Nephron (organoid): ENCODE measurements at regions not wholly inside any gene's neighbourhood (a gene's known extent, or its start where the extent isn't known, plus 50 kb on each side); places are given as distances from the start of the nearest gene placed in this dataset.

Experiments
- H3K27ac Mint-ChIP-seq, 3 experiments: 2 replicates each; pipeline ENCODE4 v1.8.0; 2020; ENCODE audit warnings: mixed read lengths in 3 of 3, mild to moderate bottlenecking in 2 of 3, moderate library complexity in 1 of 3
- H3K27me3 Mint-ChIP-seq: 2 replicates; pipeline ENCODE4 v1.8.0; 2021; ENCODE audit warnings: low read depth, mild to moderate bottlenecking, moderate library complexity, mixed read lengths
- H3K36me3 Mint-ChIP-seq: 2 replicates; pipeline ENCODE4 v1.8.0; 2020; ENCODE audit warnings: low read depth, mixed read lengths
- H3K4me1 Mint-ChIP-seq: 2 replicates; pipeline ENCODE4 v1.8.0; 2020; ENCODE audit warnings: mixed read lengths
- H3K4me3 Mint-ChIP-seq, 3 experiments: 2 replicates each; pipeline ENCODE4 v1.8.0; 2020; ENCODE audit warnings: mild to moderate bottlenecking in 3 of 3, mixed read lengths in 3 of 3, moderate library complexity in 2 of 3
- H3K9me3 Mint-ChIP-seq: 2 replicates; pipeline ENCODE4 v1.8.0; 2020; ENCODE audit warnings: mixed read lengths
- CTCF ChIP-seq, 3 experiments: fragments of 200-600 bp; sonication (generic); IDR thresholded peaks; one replicate each; pipeline ENCODE4 v1.5.0; 2021; ENCODE audit warnings: antibody characterized with exemption in 3 of 3; ENCODE audit not compliant: unreplicated experiment in 3 of 3

- peaks cover 6% of the 10 kb centered on the region for H3K9me3 Mint-ChIP-seq
- TF ChIP-seq CTCF (IDR thresholded peaks at IDR 0.05; ENCODE audit: unreplicated experiment in 3 of 3) = no peak
Observed at GRCh38 chr16:66170989-66171388, 195.5 kb upstream of the CDH5 start.

GRCh38 chr16:66169817-66170216 is 196.7 kb upstream of the CDH5 start:
- Mint-ChIP-seq H3K27ac (peak overlapping the region in 1 of 3 experiments; percentile 59), H3K9me3 (peaks cover 6% of the 10 kb centered on the region), H3K4me3 (no peak overlapping the region), H3K27me3 (peaks cover 23% of the 10 kb centered on the region), H3K36me3 (no peaks in the 10 kb centered on the region), H3K4me1 (peaks cover 22% of the 10 kb centered on the region)
- no peak for TF ChIP-seq CTCF (IDR thresholded peaks at IDR 0.05; ENCODE audit: unreplicated experiment in 3 of 3)

More at GRCh38 chr16:66170989-66171388, 195.5 kb upstream of the CDH5 start:
- H3K27me3 Mint-ChIP-seq = peaks cover 23% of the 10 kb centered on the region
- peaks cover 23% of the 10 kb centered on the region for H3K4me1 Mint-ChIP-seq
- peak overlapping the region in 1 of 3 experiments; percentile 23 for H3K27ac Mint-ChIP-seq
- no peaks in the 10 kb centered on the region for H3K36me3 Mint-ChIP-seq
- no peak overlapping the region for H3K4me3 Mint-ChIP-seq

GRCh38 chr16:66168777-66169176 is 197.7 kb upstream of the CDH5 start:
- H3K4me1 Mint-ChIP-seq = peaks cover 25% of the 10 kb centered on the region
- H3K36me3 Mint-ChIP-seq = no peaks in the 10 kb centered on the region
- H3K27ac Mint-ChIP-seq = peak overlapping the region in 1 of 3 experiments; percentile 74
- peaks cover 6% of the 10 kb centered on the region for H3K9me3 Mint-ChIP-seq
- TF ChIP-seq CTCF (IDR thresholded peaks at IDR 0.05; ENCODE audit: unreplicated experiment in 3 of 3) = no peak
- H3K27me3 Mint-ChIP-seq = peaks cover 23% of the 10 kb centered on the region
- H3K4me3 Mint-ChIP-seq = no peak overlapping the region

GRCh38 chr16:66167564-66168291 is 198.8 kb upstream of the CDH5 start:
- peak in 1 of 3 experiments; percentile 11 for TF ChIP-seq CTCF (IDR thresholded peaks at IDR 0.05; ENCODE audit: unreplicated experiment in 3 of 3)
- Mint-ChIP-seq H3K9me3 (peaks cover 6% of the 10 kb centered on the region), H3K36me3 (no peaks in the 10 kb centered on the region), H3K27me3 (peaks cover 18% of the 10 kb centered on the region), H3K27ac (peak overlapping the region; percentile 71 to 80 (median 79)), H3K4me1 (peaks cover 36% of the 10 kb centered on the region), H3K4me3 (no peak overlapping the region)

- H3K9me3 Mint-ChIP-seq = peaks cover 6% of the 10 kb centered on the region
- no peaks in the 10 kb centered on the region for H3K36me3 Mint-ChIP-seq
- no peak for TF ChIP-seq CTCF (IDR thresholded peaks at IDR 0.05; ENCODE audit: unreplicated experiment in 3 of 3)
Observed at GRCh38 chr16:66166490-66166889, 200.0 kb upstream of the CDH5 start.

GRCh38 chr16:66165879-66166278 is 200.6 kb upstream of the CDH5 start:
- H3K27me3 Mint-ChIP-seq = peaks cover 11% of the 10 kb centered on the region
- H3K9me3 Mint-ChIP-seq = peaks cover 6% of the 10 kb centered on the region
- H3K27ac Mint-ChIP-seq = peak overlapping the region; percentile 97 to 99 (median 98)

More at GRCh38 chr16:66166490-66166889, 200.0 kb upstream of the CDH5 start:
- Mint-ChIP-seq H3K27me3 (peaks cover 13% of the 10 kb centered on the region), H3K4me3 (no peak overlapping the region), H3K27ac (no peak overlapping the region), H3K4me1 (peaks cover 39% of the 10 kb centered on the region)

More at GRCh38 chr16:66165879-66166278, 200.6 kb upstream of the CDH5 start:
- Mint-ChIP-seq H3K4me1 (peaks cover 45% of the 10 kb centered on the region), H3K36me3 (no peaks in the 10 kb centered on the region), H3K4me3 (no peak overlapping the region)
- TF ChIP-seq CTCF (IDR thresholded peaks at IDR 0.05; ENCODE audit: unreplicated experiment in 3 of 3) = no peak
